ENCODE measurements at regions not wholly inside any gene's neighbourhood (a gene's known extent, or its start where the extent isn't known, plus 50 kb on each side); places are given as distances from the start of the nearest gene placed in this dataset.
"Not testable (repeated sequence)": the region's sequence is repeated elsewhere in the genome, so short reads cannot be mapped to it uniquely, and the experiment has no call there.

DNA sequence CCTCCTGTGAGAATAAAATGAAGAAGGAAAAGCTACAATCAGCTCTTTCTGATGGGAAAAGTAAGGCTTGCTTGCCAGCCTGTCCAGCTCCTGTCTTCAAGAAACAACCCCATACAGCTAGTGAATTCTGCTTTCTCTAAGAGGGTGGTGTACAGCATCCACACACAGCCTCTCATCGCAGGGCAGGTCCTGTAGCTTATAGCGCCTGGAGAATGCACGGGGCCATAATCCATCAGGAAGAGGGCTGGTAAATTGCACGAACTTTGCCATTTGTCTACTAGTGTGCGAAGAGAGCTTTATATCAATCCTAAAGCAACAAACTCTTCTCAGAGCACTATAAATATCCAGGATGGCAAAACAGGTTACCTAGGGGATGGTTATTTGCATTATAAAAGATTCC, 83.3 kb upstream of the SAMSN1 start:
- intact Hi-C loops (cut with DNase I) = no loop called here
- DNase-seq = no peak

DNA sequence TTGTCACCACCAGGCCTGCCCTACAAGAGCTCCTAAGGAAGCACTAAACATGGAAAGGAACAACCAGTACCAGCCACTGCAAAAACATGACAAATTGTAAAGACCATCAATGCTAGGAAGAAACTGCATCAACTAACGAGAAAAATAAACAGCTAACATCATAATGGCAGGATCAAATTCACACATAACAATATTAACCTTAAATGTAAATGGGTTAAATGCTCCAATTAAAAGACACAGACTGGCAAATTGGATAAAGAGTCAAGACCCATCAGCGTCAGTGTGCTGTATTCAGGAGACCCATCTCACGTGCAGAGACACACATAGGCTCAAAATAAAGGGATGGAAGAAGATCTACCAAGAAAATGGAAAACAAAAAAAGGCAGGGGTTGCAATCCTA, 77.0 kb upstream of the SAMSN1 start:
- intact Hi-C loops (cut with DNase I); DNase-seq: not testable (repeated sequence)

DNA sequence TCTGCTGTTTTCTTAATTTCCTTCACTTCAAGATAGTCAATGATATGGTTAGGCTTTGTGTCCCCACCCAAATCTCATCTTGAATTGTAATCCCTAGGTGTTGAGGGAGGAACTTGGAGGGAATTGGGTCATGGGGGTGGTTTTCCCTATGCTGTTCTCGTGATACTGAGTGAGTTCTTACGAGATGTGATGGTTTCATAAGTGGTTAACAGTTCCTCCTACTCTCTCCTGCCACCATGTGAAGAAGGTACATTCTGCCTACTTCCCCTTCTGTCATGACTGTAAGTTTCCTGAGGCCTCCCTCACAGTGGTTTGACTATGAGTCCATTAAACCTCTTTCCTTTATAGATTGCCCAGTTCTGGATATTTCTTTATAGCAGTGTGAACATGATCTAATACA, 74.0 kb upstream of the SAMSN1 start:
- no peak for DNase-seq

DNA sequence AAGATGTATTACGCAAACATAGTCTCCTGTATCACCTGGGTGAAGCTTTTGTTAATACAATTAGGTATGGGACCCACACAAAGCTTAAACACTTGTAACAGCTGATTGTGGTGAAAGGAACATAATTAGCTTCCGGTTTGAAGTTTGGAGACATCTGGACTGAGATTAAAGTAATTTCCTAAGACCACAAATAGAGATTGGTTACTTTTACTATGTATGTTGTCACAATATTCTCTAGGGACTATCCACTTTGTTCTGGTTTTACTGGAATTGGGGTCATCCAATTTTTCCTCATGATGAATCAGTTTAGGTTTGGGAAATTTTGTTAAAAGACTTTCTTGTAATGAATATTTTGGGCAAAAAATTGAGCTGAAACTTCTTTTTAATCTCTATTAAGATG, 71.8 kb upstream of the SAMSN1 start:
- no peak for DNase-seq
- intact Hi-C loops (cut with DNase I) = no loop called here

More for the DNA sequence above, 74.0 kb upstream of the SAMSN1 start:
- intact Hi-C loops (cut with DNase I) = no loop called here

DNA sequence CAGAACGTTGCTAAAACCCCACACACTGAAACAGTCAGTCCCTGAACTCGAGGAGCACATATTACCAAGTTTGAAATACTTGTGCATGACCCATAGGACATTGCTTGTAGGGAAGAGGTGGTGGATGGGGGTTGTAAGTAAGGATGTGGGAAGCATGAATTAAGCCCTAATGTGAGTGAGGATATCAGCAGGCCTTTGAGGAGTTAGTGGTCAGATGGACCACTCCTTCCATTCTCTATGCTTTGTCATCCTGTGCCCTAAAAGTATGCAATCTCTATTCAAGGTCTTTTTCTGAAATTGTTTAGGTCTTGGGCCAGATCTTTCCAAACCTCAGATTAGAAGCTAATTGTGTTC, 70.9 kb upstream of the SAMSN1 start:
- intact Hi-C loops (cut with DNase I) = no loop called here
- DNase-seq = no peak

DNA sequence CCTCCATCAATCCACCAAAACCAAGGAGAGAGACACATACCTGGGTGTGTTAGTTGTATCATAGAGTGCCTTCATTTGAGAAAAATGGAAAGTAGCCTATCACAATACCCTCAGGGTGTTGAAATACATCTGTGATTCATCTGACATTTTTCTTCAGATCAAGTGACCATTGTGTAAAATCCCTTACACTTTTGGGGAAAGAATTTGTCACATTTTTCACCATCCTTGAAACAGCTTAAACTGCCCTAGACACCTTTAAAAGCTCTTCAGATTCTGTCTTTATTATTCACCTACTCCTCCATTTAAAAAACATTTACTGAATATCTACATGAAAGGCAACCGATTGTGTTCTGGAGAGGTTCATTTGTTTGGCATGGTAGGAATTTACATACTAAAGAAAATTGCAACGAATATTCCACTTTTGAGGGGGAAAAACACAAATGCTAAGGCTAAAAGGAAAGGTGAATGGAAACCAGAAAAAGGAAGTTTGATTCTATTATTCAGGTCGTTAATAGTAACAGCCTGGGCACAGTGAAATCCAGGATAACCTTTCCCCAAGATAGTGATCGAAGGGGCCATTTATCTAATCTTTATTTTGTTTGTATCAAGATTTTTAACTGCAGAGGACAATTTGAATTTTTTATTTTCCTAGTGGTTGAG, 70.4 kb upstream of the SAMSN1 start:
- no peak for DNase-seq
- intact Hi-C loops (cut with DNase I) = no loop called here

DNA sequence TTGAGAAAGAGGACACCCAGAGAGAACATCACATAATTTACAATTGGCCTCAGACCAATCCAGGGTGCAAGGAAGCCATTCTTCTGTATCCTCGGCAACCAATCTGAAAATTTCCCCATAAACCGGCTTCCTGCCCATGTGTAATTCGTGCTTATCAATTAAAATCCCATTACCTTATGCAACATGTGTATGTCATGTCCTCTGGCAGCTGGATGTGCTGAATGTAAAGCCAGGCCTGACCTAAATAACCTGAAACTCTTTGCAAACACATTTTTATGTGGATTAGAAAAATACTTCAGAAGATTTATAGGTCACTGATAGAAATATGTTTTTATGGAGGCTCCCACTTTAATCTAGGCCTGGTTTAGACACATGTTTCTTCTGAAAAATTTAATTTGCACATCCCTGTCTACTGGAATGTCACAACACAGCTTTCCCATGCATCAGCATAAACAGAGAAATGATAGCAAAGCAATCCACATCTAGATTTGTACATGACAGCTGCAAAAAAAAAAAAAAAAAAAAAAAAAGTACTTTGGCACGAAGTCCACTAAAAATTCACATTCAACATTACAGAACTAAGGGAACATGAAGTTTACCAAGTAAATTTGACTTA, 69.4 kb upstream of the SAMSN1 start:
- intact Hi-C loops (cut with DNase I) = no loop called here
- no peak for DNase-seq

DNA sequence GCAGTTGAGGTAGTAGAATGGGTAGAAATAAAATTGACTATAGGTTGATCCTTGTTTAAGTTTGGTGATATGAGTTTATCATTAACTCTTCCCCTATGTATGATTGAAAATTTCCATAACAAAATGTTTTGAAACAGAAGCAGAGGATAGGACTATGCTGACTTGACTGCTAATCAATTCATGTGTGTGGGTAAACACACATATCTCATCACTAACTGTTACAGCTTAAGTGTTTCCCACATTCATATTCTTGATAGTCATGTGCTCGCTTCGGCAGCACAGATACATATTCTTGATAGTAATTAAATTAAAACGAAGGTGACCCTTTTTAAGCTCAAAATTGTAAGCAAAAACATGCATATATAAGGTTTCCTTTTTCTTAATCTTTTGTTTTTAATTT, 68.2 kb upstream of the SAMSN1 start:
- intact Hi-C loops (cut with DNase I) = no loop called here

DNA sequence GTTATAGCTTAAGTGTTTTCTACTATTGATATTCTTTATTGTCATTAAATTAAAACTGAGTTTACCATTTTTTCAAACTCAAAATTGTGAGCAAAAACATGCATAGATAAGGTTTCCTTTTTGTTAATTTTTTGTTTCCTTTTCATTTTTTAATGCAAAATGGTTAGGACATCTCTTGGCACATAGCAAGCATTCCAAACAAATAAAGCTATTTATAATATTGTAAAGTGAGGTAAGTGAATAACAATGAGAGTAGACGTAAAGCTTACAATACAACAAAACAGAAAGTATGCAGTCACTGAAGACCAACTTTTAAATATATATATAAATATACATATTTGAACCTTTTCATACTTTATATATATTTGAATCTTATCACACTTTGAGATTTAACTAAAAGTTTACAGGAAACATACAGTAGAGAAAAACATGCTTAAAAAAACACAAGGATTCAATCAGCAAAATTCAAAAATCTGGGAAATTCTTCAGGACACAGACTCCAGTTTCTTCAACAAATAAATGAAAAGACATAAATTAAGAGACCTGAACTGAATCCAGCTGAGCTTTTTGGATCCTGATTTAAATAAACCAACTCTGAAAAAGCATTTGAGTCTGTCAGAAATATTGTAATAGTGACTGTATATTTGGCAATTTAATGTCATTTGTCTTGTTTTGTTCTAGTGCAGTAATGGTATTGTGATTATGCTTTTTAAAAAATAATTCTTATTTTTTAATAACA, 67.5 kb upstream of the SAMSN1 start:
- DNase-seq = no peak
- intact Hi-C loops (cut with DNase I) = no loop called here

More for the DNA sequence above, 68.2 kb upstream of the SAMSN1 start:
- no peak for DNase-seq

DNA sequence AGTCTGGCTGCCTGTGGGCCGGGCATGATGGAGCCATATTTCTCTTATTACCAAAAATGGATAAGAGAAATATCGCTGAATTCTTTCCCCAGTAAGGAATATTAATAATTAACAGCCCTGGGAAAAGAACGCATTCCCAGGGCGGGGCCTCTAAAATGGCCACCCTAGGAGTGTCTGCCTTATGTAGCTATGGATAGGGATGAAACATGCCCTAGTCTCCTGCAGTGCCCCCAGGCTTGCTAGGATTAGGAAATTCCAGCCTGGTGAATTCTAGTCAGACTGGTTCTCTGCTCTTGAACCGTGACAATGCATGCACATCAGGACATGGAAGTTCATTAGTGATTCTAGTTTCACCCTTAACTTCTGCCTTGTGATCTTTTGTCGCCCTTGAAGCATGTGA, 64.0 kb upstream of the SAMSN1 start:
- DNase-seq; intact Hi-C loops (cut with DNase I): not testable (repeated sequence)

DNA sequence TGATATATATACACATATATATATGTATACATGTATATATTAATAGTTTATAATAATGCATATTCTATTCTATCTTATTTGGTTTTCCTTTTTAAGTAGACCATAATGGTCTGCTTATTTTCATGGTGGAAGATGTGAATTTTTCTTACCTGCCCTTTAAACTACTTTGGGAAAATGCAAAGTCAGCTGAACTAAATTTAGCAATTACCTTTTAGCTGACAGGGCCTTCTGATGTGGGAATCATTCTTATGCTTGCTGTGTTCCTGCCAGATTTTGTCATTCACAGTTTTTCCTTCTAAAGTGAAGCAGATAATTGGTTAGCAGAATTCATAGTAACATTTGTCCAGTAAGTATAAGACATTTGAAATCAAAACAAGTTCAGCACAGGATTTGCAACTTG, 63.2 kb upstream of the SAMSN1 start:
- DNase-seq = no peak
- intact Hi-C loops (cut with DNase I) = no loop called here

DNA sequence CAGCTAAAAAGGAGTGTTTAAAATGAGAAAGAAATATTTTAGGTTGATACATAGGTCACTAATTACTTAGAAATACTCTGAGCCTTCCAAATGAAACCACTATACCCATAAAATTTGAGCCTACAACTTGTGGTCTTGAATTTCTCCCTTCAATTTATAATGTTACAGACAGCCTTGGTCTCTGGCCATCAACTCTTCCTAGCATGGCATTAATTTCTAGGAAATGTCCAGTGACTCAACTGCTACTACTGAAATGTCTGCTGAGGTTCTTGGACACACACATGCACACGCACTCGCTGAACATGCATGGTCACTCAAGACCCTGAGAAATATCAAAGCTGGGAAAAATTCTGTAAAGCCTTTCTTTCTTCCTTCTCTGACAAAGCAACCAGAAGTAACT, 61.1 kb upstream of the SAMSN1 start:
- intact Hi-C loops (cut with DNase I) = no loop called here
- no peak for DNase-seq

DNA sequence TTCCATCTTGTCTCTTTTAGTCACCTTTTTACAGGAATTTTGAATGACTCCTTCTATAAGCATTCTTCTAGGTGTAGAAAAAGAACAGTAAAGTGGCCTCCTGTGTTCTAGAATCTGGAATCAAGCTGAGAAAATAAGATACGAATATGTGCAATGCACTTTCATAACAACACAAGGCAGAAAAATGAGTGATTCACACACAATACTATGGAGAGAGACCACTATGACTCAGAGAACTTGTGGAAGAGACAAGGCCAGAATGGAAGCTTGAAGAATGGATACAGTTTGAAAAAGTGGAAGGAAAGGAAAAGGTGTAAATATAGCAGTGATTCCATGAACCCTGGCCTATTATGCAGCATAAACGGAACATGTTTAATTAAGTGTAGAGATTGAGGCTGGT, 57.1 kb upstream of the SAMSN1 start:
- intact Hi-C loops (cut with DNase I) = no loop called here
- no peak for DNase-seq

DNA sequence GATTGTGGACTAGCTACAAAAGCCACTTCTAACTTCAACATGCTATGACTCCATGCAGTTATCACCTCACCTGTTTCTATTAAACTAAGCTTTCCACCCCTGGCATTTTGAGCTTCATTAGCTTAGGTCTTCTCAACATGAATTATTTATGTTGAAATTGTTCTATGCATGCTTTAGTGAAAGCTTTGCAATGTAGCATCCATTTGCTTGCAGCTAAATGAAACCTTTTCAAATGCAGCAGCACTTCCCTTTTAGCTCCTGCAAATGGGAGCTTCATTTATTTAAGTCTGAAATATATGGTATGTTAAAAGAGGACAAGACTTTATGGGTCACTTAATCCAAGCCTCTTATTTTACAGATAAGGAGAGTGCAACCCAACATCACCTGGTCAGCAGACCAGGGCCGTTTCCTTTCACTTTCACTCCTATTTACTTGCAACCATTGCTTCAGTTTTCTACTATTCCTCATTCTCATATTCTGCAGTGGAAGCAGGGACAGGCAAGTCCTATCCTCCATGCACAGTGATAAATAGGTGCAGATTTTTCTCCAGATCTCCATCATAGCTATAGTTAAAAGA, 56.4 kb upstream of the SAMSN1 start:
- DNase-seq = no peak
- intact Hi-C loops (cut with DNase I) = no loop called here

DNA sequence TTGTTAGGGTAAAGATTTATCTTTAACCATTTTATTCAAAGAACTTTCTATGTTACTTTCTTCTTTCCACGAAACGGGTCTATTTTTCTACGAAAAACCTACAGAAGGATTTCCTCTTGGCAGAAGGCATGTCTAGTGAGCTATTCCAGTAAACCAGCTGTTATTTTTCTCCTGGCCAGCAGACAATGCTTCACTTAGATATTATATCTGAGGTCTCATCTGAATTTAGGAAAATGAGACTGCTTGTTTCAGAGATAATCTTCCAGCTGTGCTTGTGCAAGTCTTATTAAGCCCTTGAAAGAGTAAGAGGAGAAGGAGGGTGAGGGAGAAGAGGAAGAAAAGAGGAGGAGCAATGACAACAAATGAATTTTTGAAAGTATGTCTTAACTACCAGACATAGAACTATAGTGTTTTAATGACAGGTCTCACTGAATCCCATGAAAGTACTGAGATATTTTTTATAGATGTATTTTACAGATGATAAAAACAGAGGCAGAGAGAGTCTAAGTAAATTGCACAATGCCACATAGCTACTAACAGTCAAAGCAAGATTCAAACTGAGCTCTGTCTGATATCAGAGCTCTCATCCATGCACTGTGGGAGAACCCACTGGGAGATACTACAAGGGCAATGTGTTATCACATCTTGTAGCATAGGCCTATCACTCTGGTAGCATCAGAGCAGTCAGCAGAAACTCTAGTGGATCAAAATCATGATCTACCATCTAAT, 54.6 kb upstream of the SAMSN1 start:
- no peak for DNase-seq
- intact Hi-C loops (cut with DNase I) = no loop called here

DNA sequence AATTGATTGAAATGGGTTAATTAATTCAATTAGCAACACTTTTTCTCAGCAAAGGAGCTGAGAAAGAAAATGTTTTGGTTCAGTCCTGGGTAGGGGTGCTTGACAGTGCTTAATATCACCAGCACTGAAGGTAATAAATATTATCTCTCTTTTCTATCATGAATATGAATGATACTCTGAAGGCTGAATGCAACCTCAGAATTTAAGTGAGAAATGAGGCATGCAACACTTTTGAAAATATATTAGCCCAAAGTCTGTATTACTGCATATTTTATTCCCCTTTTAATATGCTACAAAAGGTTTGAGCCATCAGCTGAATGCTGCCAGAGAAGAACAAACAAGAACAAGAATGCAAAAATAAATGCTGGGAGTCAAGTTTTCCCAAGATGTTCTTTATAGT, 52.0 kb upstream of the SAMSN1 start:
- intact Hi-C loops (cut with DNase I) = no loop called here
- DNase-seq = no peak

Data from posterior cingulate gyrus (tissue), 11 donors.